MM.1S (cell line): ENCODE measurements at regions not wholly inside any gene's neighbourhood (a gene's known extent, or its start where the extent isn't known, plus 50 kb on each side); places are given as distances from the start of the nearest gene placed in this dataset.

ENCODE experiments used
- CTCF ChIP-seq: fragments of 300-600 bp; sonication (generic); IDR thresholded peaks from 2 replicates; pipeline ENCODE4 v1.5.1; 2016; ENCODE audit warnings: antibody characterized with exemption, low read length, mixed read lengths
- EZH2 ChIP-seq: fragments of 300-600 bp; sonication (generic); optimal IDR thresholded peaks from 2 replicates; pipeline ENCODE3; 2017; ENCODE audit warnings: low read depth, mild to moderate bottlenecking, antibody characterized with exemption, low read length, mixed read lengths
- EZH2phosphoT487 ChIP-seq: fragments of 300-600 bp; sonication (generic); IDR thresholded peaks from 2 replicates; pipeline ENCODE4 v1.6.1; 2018; ENCODE audit warnings: antibody characterized with exemption, low read length

GRCh38 chr20:58094160-58094559, 134.3 kb downstream of the ANKRD60 start:
- TF ChIP-seq CTCF = no peak
- no peak for TF ChIP-seq EZH2
- TF ChIP-seq EZH2phosphoT487 = no peak
